H1 (cell line): ENCODE measurements at regions not wholly inside any gene's neighbourhood (a gene's known extent, or its start where the extent isn't known, plus 50 kb on each side); places are given as distances from the start of the nearest gene placed in this dataset.

ENCODE experiments used
- JUN ChIP-seq: IDR thresholded peaks from 2 replicates; pipeline ENCODE4 v1.6.1; 2011; ENCODE audit warnings: low read depth, mild to moderate bottlenecking, improper control_type of control experiment, low read length

DNA sequence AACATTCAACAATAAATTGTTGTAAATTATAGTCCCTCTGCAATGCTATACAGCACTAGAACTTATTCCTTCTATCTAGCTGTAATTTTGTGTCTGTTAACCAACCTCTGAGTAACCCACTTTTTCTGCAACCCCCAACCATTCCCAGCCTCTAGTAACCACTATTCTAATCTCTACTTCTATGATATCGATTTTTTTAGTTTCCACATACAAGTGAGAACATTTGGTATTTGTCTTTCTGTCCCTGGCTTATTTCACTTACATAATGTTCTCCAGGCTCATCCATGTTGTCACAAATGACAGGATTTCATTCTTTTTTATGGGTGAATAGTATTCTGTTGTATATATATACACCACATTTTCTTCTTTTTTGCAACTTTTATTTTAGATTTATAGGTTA lies 147.6 kb downstream of the MAIP1 start (continued):
- no peak for TF ChIP-seq JUN
- TF ChIP-seq, all 59 proteins: peak for 0
